HPDE6-E6E7 (cell line): ENCODE measurements at regions not wholly inside any gene's neighbourhood (a gene's known extent, or its start where the extent isn't known, plus 50 kb on each side); places are given as distances from the start of the nearest gene placed in this dataset.

Experiments used
- DNase-seq: peaks from one replicate; pipeline ENCODE4 v3.0.0; 2011; ENCODE audit warnings: missing footprints; ENCODE audit errors: extremely low spot score

GRCh38 chr7:93015779-93016481 lies 101.8 kb downstream of the SAMD9 start:
- no peak for DNase-seq

GRCh38 chr7:93015101-93015778 lies 102.5 kb downstream of the SAMD9 start:
- no peak for DNase-seq

- peak; percentile 17 for DNase-seq
These were observed 103.4 kb downstream of the SAMD9 start for GRCh38 chr7:93014410-93014809.

- DNase-seq = no peak
These were observed 104.2 kb downstream of the SAMD9 start for GRCh38 chr7:93013446-93014061.

- DNase-seq = no peak
These were observed 106.2 kb downstream of the SAMD9 start for GRCh38 chr7:93011351-93012294.

- no peak for DNase-seq
These were observed 108.9 kb downstream of the SAMD9 start for GRCh38 chr7:93008833-93009232.

GRCh38 chr7:93006480-93007095 lies 111.2 kb downstream of the SAMD9 start:
- no peak for DNase-seq

- DNase-seq = no peak
These were observed 112.9 kb downstream of the SAMD9 start for GRCh38 chr7:93004906-93005305.

GRCh38 chr7:92997719-92998118 lies 120.1 kb downstream of the SAMD9 start:
- no peak for DNase-seq

GRCh38 chr7:92997152-92997551 lies 120.6 kb downstream of the SAMD9 start:
- DNase-seq = no peak

GRCh38 chr7:92994901-92995300 lies 122.9 kb downstream of the SAMD9 start:
- DNase-seq = no peak

GRCh38 chr7:92992932-92993331 lies 124.8 kb downstream of the SAMD9 start:
- DNase-seq = no peak

GRCh38 chr7:92992483-92992882 lies 125.3 kb downstream of the SAMD9 start:
- no peak for DNase-seq

- no peak for DNase-seq
These were observed 126.6 kb downstream of the SAMD9 start for GRCh38 chr7:92991190-92991589.

- DNase-seq = no peak
These were observed 128.7 kb downstream of the SAMD9 start for GRCh38 chr7:92988941-92989545.

- peak; percentile 44 for DNase-seq
These were observed 129.7 kb downstream of the SAMD9 start for GRCh38 chr7:92988051-92988450.

GRCh38 chr7:92987538-92987937 lies 130.2 kb downstream of the SAMD9 start:
- DNase-seq = no peak

- no peak for DNase-seq
These were observed 130.7 kb downstream of the SAMD9 start for GRCh38 chr7:92987095-92987494.

- no peak for DNase-seq
These were observed 134.9 kb downstream of the SAMD9 start for GRCh38 chr7:92982928-92983327.

- no peak for DNase-seq
These were observed 140.6 kb upstream of the CDK6 start for GRCh38 chr7:92976931-92977330.

GRCh38 chr7:92973974-92974373 lies 137.6 kb upstream of the CDK6 start:
- DNase-seq = no peak
